Liver (tissue), 8 donors: ENCODE measurements at regions not wholly inside any gene's neighbourhood (a gene's known extent, or its start where the extent isn't known, plus 50 kb on each side); places are given as distances from the start of the nearest gene placed in this dataset.
A peak's percentile ranks its signal among the peaks of the same experiment; 100 is the strongest.

ENCODE experiments used
- DNase-seq: peaks from one replicate; pipeline ENCODE4 v3.0.0-alpha.2; 2017; ENCODE audit warnings: low spot score
- H3K27ac ChIP-seq, 2 donors: one replicate each; pipeline ENCODE4 v1.7.0; 2013; ENCODE audit warnings: inconsistent platforms in 2 of 2, low read length in 2 of 2, control low read depth in 1 of 2, low read depth in 1 of 2, mild to moderate bottlenecking in 1 of 2
- H3K27me3 ChIP-seq, 4 donors: one replicate each; pipeline versions ENCODE4 v1.6.1 to v1.7.0; 2013; ENCODE audit warnings: low read length in 3 of 4, inconsistent platforms in 1 of 4, mild to moderate bottlenecking in 1 of 4, moderate library complexity in 1 of 4; ENCODE audit not compliant: control insufficient read depth in 4 of 4, insufficient read depth in 4 of 4
- H3K36me3 ChIP-seq, 4 donors: one replicate each; pipeline versions ENCODE4 v1.6.1 to v1.7.0; 2013; ENCODE audit warnings: low read length in 3 of 4, mild to moderate bottlenecking in 3 of 4, low read depth in 1 of 4, moderate library complexity in 1 of 4; ENCODE audit not compliant: control insufficient read depth in 4 of 4, insufficient read depth in 3 of 4
- H3K4me1 ChIP-seq, 4 donors: one replicate each; pipeline versions ENCODE4 v1.6.1 to v1.7.0; 2013; ENCODE audit warnings: low read length in 3 of 4, mild to moderate bottlenecking in 3 of 4, moderate library complexity in 1 of 4; ENCODE audit not compliant: control insufficient read depth in 4 of 4, insufficient read depth in 4 of 4
- H3K4me3 ChIP-seq, 3 donors: one replicate each; pipeline versions ENCODE4 v1.6.1 to v1.7.0; 2013; ENCODE audit warnings: low read length in 3 of 3, control low read depth in 1 of 3, low read depth in 1 of 3, mild to moderate bottlenecking in 1 of 3
- H3K9ac ChIP-seq, 2 donors: one replicate each; pipeline ENCODE4 v1.7.0; 2013; ENCODE audit warnings: low read length in 2 of 2, mild to moderate bottlenecking in 2 of 2, moderate library complexity in 2 of 2, control low read depth in 1 of 2, low read depth in 1 of 2
- H3K9me3 ChIP-seq, 4 donors: one replicate each; pipeline versions ENCODE4 v1.6.1 to v1.7.0; 2013; ENCODE audit warnings: low read length in 3 of 4; ENCODE audit not compliant: control insufficient read depth in 4 of 4
- ATF3 ChIP-seq: IDR thresholded peaks from 2 replicates; pipeline ENCODE4 v1.6.1; 2016; ENCODE audit warnings: antibody characterized with exemption
- CTCF ChIP-seq: fragments of 150-350 bp; IDR thresholded peaks from 2 replicates; pipeline ENCODE4 v1.5.1; 2017; ENCODE audit warnings: improper control_type of control experiment, low read depth, low read length; ENCODE audit not compliant: missing input control
- FOXA1 ChIP-seq: IDR thresholded peaks from 2 replicates; pipeline ENCODE4 v1.6.1; 2016; ENCODE audit warnings: antibody characterized with exemption
- FOXA2 ChIP-seq: IDR thresholded peaks from 2 replicates; pipeline ENCODE4 v1.6.1; 2016; ENCODE audit warnings: antibody characterized with exemption
- GABPA ChIP-seq, 2 donors: IDR thresholded peaks in 1 of 2; conservative IDR thresholded peaks in 1 of 2; 2 replicates each; pipeline ENCODE4 v1.6.1; 2016; ENCODE audit warnings: antibody characterized with exemption in 2 of 2, mild to moderate bottlenecking in 1 of 2, moderate library complexity in 1 of 2
- HNF4A ChIP-seq, 2 donors: conservative IDR thresholded peaks; 2 replicates each; pipeline ENCODE4 v1.6.1; 2016; ENCODE audit warnings: antibody characterized with exemption in 2 of 2, mild to moderate bottlenecking in 2 of 2
- HNF4G ChIP-seq: IDR thresholded peaks from 2 replicates; pipeline ENCODE4 v1.6.1; 2016; ENCODE audit warnings: antibody characterized with exemption
- JUND ChIP-seq, 2 donors: IDR thresholded peaks; 2 replicates each; pipeline ENCODE4 v1.6.1; 2016; ENCODE audit warnings: antibody characterized with exemption in 2 of 2
- MAX ChIP-seq: IDR thresholded peaks from 2 replicates; pipeline ENCODE4 v1.6.1; 2016; ENCODE audit warnings: antibody characterized with exemption
- NR2F2 ChIP-seq: IDR thresholded peaks from 2 replicates; pipeline ENCODE4 v1.6.1; 2016; ENCODE audit warnings: antibody characterized with exemption
- RAD21 ChIP-seq, 2 donors: IDR thresholded peaks; 2 replicates each; pipeline ENCODE4 v1.6.1; 2016; ENCODE audit warnings: antibody characterized with exemption in 2 of 2, mild to moderate bottlenecking in 2 of 2
- REST ChIP-seq: IDR thresholded peaks from 2 replicates; pipeline ENCODE4 v1.6.1; 2016; ENCODE audit warnings: antibody characterized with exemption, mild to moderate bottlenecking
- RXRA ChIP-seq, 2 donors: IDR thresholded peaks; 2 replicates each; pipeline ENCODE4 v1.6.1; 2017 to 2018; ENCODE audit warnings: antibody characterized with exemption in 2 of 2, mild to moderate bottlenecking in 1 of 2
- SP1 ChIP-seq: IDR thresholded peaks from 2 replicates; pipeline ENCODE4 v1.6.1; 2018; ENCODE audit warnings: antibody characterized with exemption, mild to moderate bottlenecking
- TAF1 ChIP-seq: conservative IDR thresholded peaks from 2 replicates; pipeline ENCODE4 v1.6.1; 2016; ENCODE audit warnings: antibody characterized with exemption, mild to moderate bottlenecking
- YY1 ChIP-seq: IDR thresholded peaks from 2 replicates; pipeline ENCODE4 v1.6.1; 2016; ENCODE audit warnings: antibody characterized with exemption, mild to moderate bottlenecking
- ZBTB33 ChIP-seq: IDR thresholded peaks from 2 replicates; pipeline ENCODE4 v1.6.1; 2016; ENCODE audit warnings: antibody characterized with exemption
- WGBS: extraction: QIAGEN DNeasy Blood & Tissue Kit; methylation state at CpG from one replicate; pipeline ENCODE4 v1.1.7; 2013; 5-methylcytosine and 5-hydroxymethylcytosine counted together
- donor health status: healthy.
- donor health status: healthy.
- donor health status: healthy.
- donor health status: healthy.
- donor health status: healthy.

GRCh38 chr20:43846516-43846905 is 68.1 kb upstream of the TOX2 start:
- H3K9ac ChIP-seq: no peak overlapping the region
- no peaks in the 10 kb centered on the region for H3K27me3 ChIP-seq
- DNase-seq: no peak
- no peak overlapping the region for H3K27ac ChIP-seq
- TF ChIP-seq REST: no peak
- TF ChIP-seq ZBTB33: no peak
- TF ChIP-seq FOXA2: no peak
- no peak for TF ChIP-seq FOXA1
- TF ChIP-seq HNF4G: no peak
- TF ChIP-seq YY1: no peak
- TF ChIP-seq SP1: no peak
- no peak for TF ChIP-seq HNF4A (conservative IDR thresholded peaks at IDR 0.05)
- no peak for TF ChIP-seq ATF3
- TF ChIP-seq GABPA (IDR thresholded peaks at IDR 0.05 in 1 of 2, conservative IDR thresholded peaks at IDR 0.05 in 1 of 2): no peak
- TF ChIP-seq MAX: no peak
- TF ChIP-seq CTCF: no peak
- no peak for TF ChIP-seq RXRA (IDR thresholded peaks at IDR 0.05)
- TF ChIP-seq RAD21 (IDR thresholded peaks at IDR 0.05): no peak
- H3K4me3 ChIP-seq: no peak overlapping the region
- no peaks in the 10 kb centered on the region for H3K4me1 ChIP-seq
- H3K9me3 ChIP-seq: no peaks in the 10 kb centered on the region
- no peaks in the 10 kb centered on the region for H3K36me3 ChIP-seq
- 77% methylated on average over 6 of the region's 6 CpGs for WGBS

GRCh38 chr20:43844778-43845614 is 69.7 kb upstream of the TOX2 start:
- 51% methylated on average over 6 of the region's 6 CpGs for WGBS
- no peak overlapping the region for H3K27ac ChIP-seq
- H3K4me3 ChIP-seq: no peak overlapping the region
- DNase-seq: no peak
- no peak overlapping the region for H3K9ac ChIP-seq
- H3K36me3 ChIP-seq: no peaks in the 10 kb centered on the region
- no peaks in the 10 kb centered on the region for H3K9me3 ChIP-seq
- no peak for TF ChIP-seq TAF1
- no peak for TF ChIP-seq GABPA (IDR thresholded peaks at IDR 0.05 in 1 of 2, conservative IDR thresholded peaks at IDR 0.05 in 1 of 2)
- peak; percentile 21 for TF ChIP-seq NR2F2
- peak; percentile 24 for TF ChIP-seq CTCF
- peak; percentile 67 to 68 for TF ChIP-seq RAD21 (IDR thresholded peaks at IDR 0.05)
- TF ChIP-seq JUND (IDR thresholded peaks at IDR 0.05): peak in 1 of 2 donors; percentile 22
- no peaks in the 10 kb centered on the region for H3K27me3 ChIP-seq
- H3K4me1 ChIP-seq: no peaks in the 10 kb centered on the region
